Sigmoid colon (tissue), 6 donors: ENCODE measurements at regions not wholly inside any gene's neighbourhood (a gene's known extent, or its start where the extent isn't known, plus 50 kb on each side); places are given as distances from the start of the nearest gene placed in this dataset.
A peak's percentile ranks its signal among the peaks of the same experiment; 100 is the strongest.

ENCODE experiments used
- DNase-seq: peaks from one replicate; pipeline ENCODE4 v3.0.0-alpha.2; 2019
- H3K27ac ChIP-seq, 4 donors: fragments of 200-600 bp; sonication (generic); one replicate each; pipeline ENCODE4 v1.5.1; 2016 to 2019; ENCODE audit warnings: mild to moderate bottlenecking in 1 of 4
- H3K27me3 ChIP-seq, 3 donors: fragments of 200-600 bp; sonication (generic); one replicate each; pipeline ENCODE4 v1.5.1; 2019; ENCODE audit warnings: mild to moderate bottlenecking in 1 of 3
- H3K36me3 ChIP-seq, 4 donors: fragments of 200-600 bp; sonication (generic); one replicate each; pipeline ENCODE4 v1.5.1; 2016 to 2019
- H3K4me1 ChIP-seq, 4 donors: fragments of 200-600 bp; sonication (generic); one replicate each; pipeline ENCODE4 v1.5.1; 2017 to 2019
- H3K4me3 ChIP-seq, 4 donors: fragments of 200-600 bp; sonication (generic); one replicate each; pipeline ENCODE4 v1.5.1; 2017 to 2019; ENCODE audit warnings: mild to moderate bottlenecking in 2 of 4, moderate library complexity in 1 of 4
- H3K9me3 ChIP-seq, 4 donors: fragments of 200-600 bp in 3 of 4; sonication (generic) in 3 of 4; one replicate each; pipeline versions ENCODE4 v1.5.1 to v1.6.1; 2013 to 2019
- CTCF ChIP-seq, 4 experiments: fragments of 450-650 bp in 3 of 4; fragments of 200-600 bp in 1 of 4; IDR thresholded peaks; one replicate each; pipeline ENCODE4 v1.5.1; 2016 to 2019; ENCODE audit warnings: antibody characterized with exemption in 4 of 4, mild to moderate bottlenecking in 3 of 4, moderate library complexity in 2 of 4
- EP300 ChIP-seq, 4 donors: sonication (generic); formaldehyde crosslinking; IDR thresholded peaks; one replicate each; pipeline ENCODE4 v1.6.1; 2017; ENCODE audit warnings: antibody characterized with exemption in 4 of 4
- POLR2A ChIP-seq, 2 donors: fragments of 450-650 bp; IDR thresholded peaks; one replicate each; pipeline ENCODE4 v1.6.1; 2016; ENCODE audit warnings: antibody characterized with exemption in 2 of 2, mild to moderate bottlenecking in 2 of 2, moderate library complexity in 2 of 2
- POLR2AphosphoS5 ChIP-seq, 4 donors: sonication (generic); formaldehyde crosslinking; IDR thresholded peaks; one replicate each; pipeline ENCODE4 v1.6.1; 2017; ENCODE audit warnings: antibody characterized with exemption in 4 of 4
- WGBS, 2 donors: extraction: QIAGEN DNeasy Blood & Tissue Kit; methylation state at CpG; one replicate each; pipeline ENCODE4 v1.1.7; 2013; 5-methylcytosine and 5-hydroxymethylcytosine counted together
- intact Hi-C: fragments of 100-400 bp; cut with DNase I; formaldehyde crosslinking; loops from one replicate; pipeline ENCODE4 v1.15.1; 2023
- donor health status: healthy with polysubstance abuse.
- donor health status: healthy.

- intact Hi-C loops = no loop called here
- no peak overlapping the region for H3K4me3 ChIP-seq
- WGBS, 2 donors = 92 to 93% methylated on average over 17 of the region's 17 CpGs
- no peaks in the 10 kb centered on the region for H3K9me3 ChIP-seq
- no peaks in the 10 kb centered on the region for H3K27me3 ChIP-seq
- no peaks in the 10 kb centered on the region for H3K4me1 ChIP-seq
- DNase-seq = no peak
- no peak overlapping the region for H3K27ac ChIP-seq
- TF ChIP-seq CTCF (IDR thresholded peaks at IDR 0.05) (no peak), EP300 (IDR thresholded peaks at IDR 0.05) (no peak), POLR2AphosphoS5 (IDR thresholded peaks at IDR 0.05) (no peak), POLR2A (IDR thresholded peaks at IDR 0.05) (no peak)
- H3K36me3 ChIP-seq = no peaks in the 10 kb centered on the region
Observed at GRCh38 chr10:131013281-131013912, 298.1 kb downstream of the TCERG1L start.

GRCh38 chr10:131014271-131014670 lies 297.2 kb downstream of the TCERG1L start:
- Histone ChIP-seq H3K27ac (no peak overlapping the region), H3K4me3 (no peak overlapping the region), H3K4me1 (no peaks in the 10 kb centered on the region), H3K36me3 (no peaks in the 10 kb centered on the region), H3K27me3 (no peaks in the 10 kb centered on the region), H3K9me3 (no peaks in the 10 kb centered on the region)
- intact Hi-C loops = no loop called here
- 69 to 87% methylated on average over 3 of the region's 3 CpGs for WGBS, 2 donors
- TF ChIP-seq POLR2A (IDR thresholded peaks at IDR 0.05) = no peak
- TF ChIP-seq POLR2AphosphoS5 (IDR thresholded peaks at IDR 0.05) = no peak
- no peak for TF ChIP-seq CTCF (IDR thresholded peaks at IDR 0.05)
- TF ChIP-seq EP300 (IDR thresholded peaks at IDR 0.05) = no peak
- DNase-seq = no peak

GRCh38 chr10:131015271-131015670 lies 296.2 kb downstream of the TCERG1L start:
- TF ChIP-seq CTCF (IDR thresholded peaks at IDR 0.05) = no peak
- no peak for TF ChIP-seq POLR2AphosphoS5 (IDR thresholded peaks at IDR 0.05)
- no peak for TF ChIP-seq EP300 (IDR thresholded peaks at IDR 0.05)
- TF ChIP-seq POLR2A (IDR thresholded peaks at IDR 0.05) = no peak
- 76 to 84% methylated on average over 9 of the region's 9 CpGs for whole genome bisulfite sequencing, 2 donors
- intact Hi-C loops = no loop called here
- Histone ChIP-seq H3K27ac (no peak overlapping the region), H3K4me3 (no peak overlapping the region), H3K4me1 (no peaks in the 10 kb centered on the region), H3K27me3 (no peaks in the 10 kb centered on the region), H3K9me3 (no peaks in the 10 kb centered on the region), H3K36me3 (no peaks in the 10 kb centered on the region)
- no peak for DNase-seq

GRCh38 chr10:131016556-131016955 lies 295.0 kb downstream of the TCERG1L start:
- peak; percentile 32 for DNase-seq
- H3K36me3 ChIP-seq = no peaks in the 10 kb centered on the region
- H3K4me1 ChIP-seq = no peaks in the 10 kb centered on the region
- no peak overlapping the region for H3K4me3 ChIP-seq
- no peak for TF ChIP-seq CTCF (IDR thresholded peaks at IDR 0.05)
- no peak for TF ChIP-seq POLR2AphosphoS5 (IDR thresholded peaks at IDR 0.05)
- TF ChIP-seq EP300 (IDR thresholded peaks at IDR 0.05) = no peak
- TF ChIP-seq POLR2A (IDR thresholded peaks at IDR 0.05) = no peak
- H3K27me3 ChIP-seq = no peaks in the 10 kb centered on the region
- WGBS, 2 donors = 92% methylated on average over 7 of the region's 7 CpGs
- intact Hi-C loops = no loop called here
- no peak overlapping the region for H3K27ac ChIP-seq
- H3K9me3 ChIP-seq = no peaks in the 10 kb centered on the region
